WI38 (cell line): ENCODE measurements at regions not wholly inside any gene's neighbourhood (a gene's known extent, or its start where the extent isn't known, plus 50 kb on each side); places are given as distances from the start of the nearest gene placed in this dataset.

Source experiments
- H3K4me3 ChIP-seq: 2 replicates; pipeline ENCODE4 v1.5.1; 2011; ENCODE audit warnings: low read depth, mild to moderate bottlenecking, control low read depth, low read length
- TF ChIP-seq, protein P1 (sequence below): IDR thresholded peaks from 2 replicates; pipeline ENCODE4 v1.5.1; 2012; ENCODE audit warnings: low read depth, mild to moderate bottlenecking, control low read depth, low read length

DNA sequence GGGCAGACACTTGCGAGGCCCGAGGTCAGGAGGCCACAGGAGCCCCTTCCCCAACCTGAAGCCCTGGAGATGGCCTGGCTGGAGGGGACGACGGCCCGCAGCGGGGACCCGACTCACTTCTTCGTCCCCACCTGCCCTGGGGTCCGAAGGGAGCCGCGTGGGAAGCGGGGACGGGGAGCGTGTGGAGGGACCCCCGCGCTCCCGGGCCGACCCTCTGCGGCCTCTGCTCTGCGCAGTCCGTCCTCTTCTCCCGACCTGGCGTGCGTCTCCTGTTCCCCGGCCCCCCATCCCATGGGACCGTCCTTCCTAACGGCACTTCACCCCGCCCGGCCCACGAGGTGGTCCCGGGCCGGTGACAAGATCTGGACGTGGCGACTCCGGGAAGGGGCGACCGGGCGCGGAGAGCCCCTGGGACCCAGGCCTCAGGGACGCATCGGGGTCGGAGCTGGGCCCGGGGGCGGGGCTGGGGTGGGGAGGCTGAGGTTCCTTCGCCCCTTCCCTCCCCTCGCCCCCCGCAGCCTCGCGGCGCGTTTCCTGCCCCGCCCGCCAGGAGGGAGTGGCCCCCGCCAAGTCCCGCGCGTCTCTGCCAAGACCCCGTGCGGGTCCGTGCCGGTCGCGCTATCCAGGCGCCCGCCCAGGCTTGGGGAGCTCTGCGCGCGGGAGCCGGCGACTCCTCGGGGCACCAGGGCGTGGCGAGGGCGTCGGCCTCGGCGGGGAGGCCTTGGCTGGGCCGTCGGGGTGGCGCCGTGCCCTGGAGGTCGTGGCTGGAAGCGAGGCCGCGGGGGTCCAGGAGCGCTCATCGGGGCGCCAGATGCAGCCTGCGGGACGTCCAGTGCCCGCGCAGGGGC lies 97.1 kb downstream of the TNFAIP2 start:
- no peak overlapping the region for H3K4me3 ChIP-seq
- TF ChIP-seq, protein P1, sequence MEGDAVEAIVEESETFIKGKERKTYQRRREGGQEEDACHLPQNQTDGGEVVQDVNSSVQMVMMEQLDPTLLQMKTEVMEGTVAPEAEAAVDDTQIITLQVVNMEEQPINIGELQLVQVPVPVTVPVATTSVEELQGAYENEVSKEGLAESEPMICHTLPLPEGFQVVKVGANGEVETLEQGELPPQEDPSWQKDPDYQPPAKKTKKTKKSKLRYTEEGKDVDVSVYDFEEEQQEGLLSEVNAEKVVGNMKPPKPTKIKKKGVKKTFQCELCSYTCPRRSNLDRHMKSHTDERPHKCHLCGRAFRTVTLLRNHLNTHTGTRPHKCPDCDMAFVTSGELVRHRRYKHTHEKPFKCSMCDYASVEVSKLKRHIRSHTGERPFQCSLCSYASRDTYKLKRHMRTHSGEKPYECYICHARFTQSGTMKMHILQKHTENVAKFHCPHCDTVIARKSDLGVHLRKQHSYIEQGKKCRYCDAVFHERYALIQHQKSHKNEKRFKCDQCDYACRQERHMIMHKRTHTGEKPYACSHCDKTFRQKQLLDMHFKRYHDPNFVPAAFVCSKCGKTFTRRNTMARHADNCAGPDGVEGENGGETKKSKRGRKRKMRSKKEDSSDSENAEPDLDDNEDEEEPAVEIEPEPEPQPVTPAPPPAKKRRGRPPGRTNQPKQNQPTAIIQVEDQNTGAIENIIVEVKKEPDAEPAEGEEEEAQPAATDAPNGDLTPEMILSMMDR: no peak

DNA sequence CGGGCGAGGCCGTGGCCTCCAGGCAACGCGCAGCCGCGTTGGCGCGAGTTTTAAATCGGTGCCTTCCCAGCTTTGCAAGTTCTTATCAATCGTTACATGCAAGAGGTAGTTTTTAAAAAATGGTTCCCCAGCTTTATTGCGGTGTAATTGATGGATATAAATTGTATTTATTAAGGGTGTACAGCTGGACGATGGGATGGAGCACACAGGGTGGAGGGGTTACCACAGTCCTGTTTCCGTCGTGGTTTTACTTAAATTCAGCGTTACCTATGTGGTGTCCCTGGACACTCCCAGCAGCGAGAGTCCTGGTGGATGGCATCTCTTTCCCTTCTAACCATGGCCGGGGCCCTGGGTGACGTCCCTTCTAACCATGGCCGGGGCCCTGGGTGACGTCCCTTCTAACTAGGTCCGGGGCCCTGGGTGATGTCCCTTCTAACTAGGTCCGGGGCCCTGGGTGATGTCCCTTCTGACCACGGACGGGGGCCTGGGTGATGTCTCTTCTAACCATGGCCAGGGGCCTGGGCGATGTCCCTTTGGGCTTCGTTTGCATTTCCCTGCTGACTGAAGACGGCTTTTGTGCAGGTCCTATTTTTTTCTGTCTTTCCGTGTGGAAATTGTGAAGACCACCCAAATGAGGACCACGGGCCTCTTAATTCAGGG lies 97.9 kb downstream of the TNFAIP2 start:
- TF ChIP-seq, protein P1: no peak
- H3K4me3 ChIP-seq: no peak overlapping the region

DNA sequence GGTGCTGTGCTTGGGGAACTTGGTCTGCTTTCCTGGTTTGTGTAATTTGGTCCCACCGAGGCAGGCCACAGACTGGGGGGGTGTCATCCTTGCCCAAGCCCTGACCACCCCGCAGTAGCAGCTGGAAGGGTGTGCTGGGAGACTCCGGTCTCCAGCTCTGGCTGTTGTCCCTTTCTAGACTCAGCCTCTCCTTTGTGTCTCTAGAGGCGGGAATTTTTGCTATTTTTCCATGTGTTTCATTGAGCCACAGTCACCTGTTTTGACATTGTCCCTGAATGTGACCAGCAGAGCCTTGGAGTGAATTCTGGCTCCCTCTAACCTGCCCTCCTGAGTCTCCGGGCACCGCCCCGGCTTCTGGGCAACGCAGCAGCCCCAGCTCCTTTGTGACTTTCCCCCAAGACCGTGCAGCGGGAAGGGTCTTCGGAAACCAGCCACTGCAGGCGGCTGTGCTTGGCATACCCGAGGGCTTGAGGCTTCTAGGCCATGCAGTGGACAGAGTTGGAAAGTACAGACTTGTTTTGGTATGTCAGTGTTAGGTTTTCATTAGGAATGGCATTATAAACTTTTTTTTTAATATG lies 98.6 kb downstream of the TNFAIP2 start:
- TF ChIP-seq, protein P1: no peak
- no peak overlapping the region for H3K4me3 ChIP-seq

DNA sequence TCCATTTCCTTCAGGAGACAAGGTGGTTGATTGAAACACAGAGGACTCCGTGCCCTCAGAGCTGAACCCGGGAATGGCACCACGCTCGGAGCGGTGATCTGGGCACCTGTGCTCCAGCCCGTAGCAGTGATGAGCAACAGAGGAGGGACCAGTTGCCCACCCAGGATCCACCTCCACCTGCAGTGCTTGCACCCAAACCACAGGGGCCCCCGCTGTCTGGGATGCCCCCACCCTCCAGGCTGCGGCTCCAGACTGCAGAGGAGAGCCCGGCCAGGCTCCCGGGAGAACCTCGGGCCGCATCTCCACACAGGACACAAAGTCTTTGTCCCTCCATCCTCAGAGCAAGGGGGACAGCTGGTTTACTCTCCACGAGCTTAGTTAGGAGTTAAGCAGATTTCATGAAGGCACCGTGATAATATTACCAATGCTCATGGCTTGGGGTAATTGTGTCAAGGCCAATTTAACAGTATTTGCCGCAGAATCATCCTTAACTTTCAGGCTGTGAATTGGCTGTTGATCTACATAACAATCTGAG lies 100.6 kb downstream of the TNFAIP2 start:
- no peak overlapping the region for H3K4me3 ChIP-seq
- TF ChIP-seq, protein P1: no peak

DNA sequence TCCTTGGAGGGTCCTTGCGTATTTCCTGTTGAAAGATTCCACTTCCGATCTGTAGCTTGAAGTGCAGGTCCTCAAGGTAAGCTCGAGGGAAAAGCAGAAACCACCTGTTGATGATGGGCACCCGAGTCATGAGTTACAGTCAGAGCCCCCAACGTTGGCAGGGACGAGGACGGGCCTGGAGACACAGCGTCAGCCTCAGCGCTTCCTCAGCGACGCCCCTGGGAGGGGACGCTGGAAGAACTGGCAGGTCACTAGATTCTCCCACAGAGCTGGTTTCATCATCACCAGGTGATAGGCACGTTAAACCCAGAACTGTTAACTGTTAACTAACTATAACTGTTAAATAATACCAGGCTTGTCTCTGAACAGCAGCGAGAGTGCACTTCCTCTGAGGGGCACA lies 101.8 kb downstream of the TNFAIP2 start:
- H3K4me3 ChIP-seq: no peak overlapping the region
- TF ChIP-seq, protein P1: no peak

DNA sequence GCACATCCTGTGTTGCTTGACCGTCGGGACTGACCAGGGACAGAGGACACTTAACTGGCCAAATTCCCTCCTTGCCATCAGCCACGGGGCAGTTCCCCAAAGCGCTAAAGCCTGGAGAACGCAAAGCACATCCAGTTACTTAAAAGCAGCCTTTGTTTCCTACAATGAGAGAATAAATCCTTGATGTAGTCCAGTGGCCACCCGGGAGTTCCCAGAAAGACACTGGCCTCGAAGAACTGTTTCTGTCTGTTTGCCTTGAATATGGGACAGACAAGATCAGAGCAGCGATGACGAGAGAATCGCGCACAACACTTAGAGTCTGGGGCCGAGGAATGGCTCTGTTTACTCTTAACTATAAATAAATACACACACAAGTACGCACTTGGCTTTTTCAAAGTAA lies 102.2 kb downstream of the TNFAIP2 start:
- TF ChIP-seq, protein P1: no peak
- H3K4me3 ChIP-seq: no peak overlapping the region
